H9 (cell line): ENCODE measurements at regions not wholly inside any gene's neighbourhood (a gene's known extent, or its start where the extent isn't known, plus 50 kb on each side); places are given as distances from the start of the nearest gene placed in this dataset.

ENCODE experiments used
- DNase-seq: peaks from one replicate; pipeline ENCODE4 v3.0.0-alpha.2; 2017
- H2AFZ ChIP-seq: one replicate; pipeline ENCODE4 v1.6.1; 2013; ENCODE audit warnings: mild to moderate bottlenecking, low read length, control low read depth, moderate library complexity
- H2AK5ac ChIP-seq: 2 replicates; pipeline ENCODE4 v1.6.1; 2013; ENCODE audit warnings: low read length, control low read depth, mixed read lengths; ENCODE audit not compliant: insufficient read length
- H2BK120ac ChIP-seq: one replicate; pipeline ENCODE4 v1.6.1; 2013; ENCODE audit warnings: low read depth, mild to moderate bottlenecking, low read length, control low read depth, inconsistent platforms; ENCODE audit not compliant: poor library complexity, severe bottlenecking
- H2BK12ac ChIP-seq: 2 replicates; pipeline ENCODE4 v1.6.1; 2013; ENCODE audit warnings: low read length, control low read depth, mixed read lengths, low read depth; ENCODE audit not compliant: insufficient read length
- H2BK15ac ChIP-seq: 2 replicates; pipeline ENCODE4 v1.6.1; 2013; ENCODE audit warnings: low read depth, low read length, control low read depth
- H2BK20ac ChIP-seq: one replicate; pipeline ENCODE4 v1.6.1; 2013; ENCODE audit warnings: low read depth, mild to moderate bottlenecking, low read length, control low read depth, inconsistent platforms; ENCODE audit not compliant: poor library complexity, severe bottlenecking
- H2BK5ac ChIP-seq: 2 replicates; pipeline ENCODE4 v1.6.1; 2013; ENCODE audit warnings: low read length, control low read depth, mixed read lengths; ENCODE audit not compliant: insufficient read length
- H3K14ac ChIP-seq: 2 replicates; pipeline ENCODE4 v1.6.1; 2013; ENCODE audit warnings: low read length, control low read depth; ENCODE audit not compliant: insufficient read depth
- H3K18ac ChIP-seq: 2 replicates; pipeline ENCODE4 v1.6.1; 2013; ENCODE audit warnings: low read depth, mild to moderate bottlenecking, mixed read lengths, low read length, control low read depth; ENCODE audit not compliant: insufficient read length
- H3K23ac ChIP-seq: 2 replicates; pipeline ENCODE4 v1.6.1; 2013; ENCODE audit warnings: low read length, control low read depth, mixed read lengths, low read depth; ENCODE audit not compliant: insufficient read length
- H3K23me2 ChIP-seq: 2 replicates; pipeline ENCODE4 v1.6.1; 2013; ENCODE audit warnings: low read depth, mild to moderate bottlenecking, mixed read lengths, low read length, control low read depth; ENCODE audit not compliant: insufficient read length, poor library complexity, severe bottlenecking
- H3K27ac ChIP-seq: 2 replicates; pipeline ENCODE4 v1.5.1; 2013; ENCODE audit warnings: low read length, control low read depth, mixed read lengths, low read depth; ENCODE audit not compliant: insufficient read length
- H3K27me3 ChIP-seq: 2 replicates; pipeline ENCODE4 v1.6.1; 2013; ENCODE audit warnings: low read length, control low read depth, inconsistent platforms; ENCODE audit not compliant: insufficient read depth
- H3K4ac ChIP-seq: 2 replicates; pipeline ENCODE4 v1.6.1; 2013; ENCODE audit warnings: low read depth, mild to moderate bottlenecking, control low read depth, inconsistent platforms, low read length, moderate library complexity
- H3K4me1 ChIP-seq: 2 replicates; pipeline ENCODE4 v1.6.1; 2013; ENCODE audit warnings: low read length, control low read depth, inconsistent platforms; ENCODE audit not compliant: insufficient read depth
- H3K4me2 ChIP-seq: 2 replicates; pipeline ENCODE4 v1.6.1; 2013; ENCODE audit warnings: low read length, control low read depth, mixed read lengths; ENCODE audit not compliant: insufficient read length, insufficient read depth
- H3K56ac ChIP-seq: 2 replicates; pipeline ENCODE4 v1.6.1; 2013; ENCODE audit warnings: low read depth, mild to moderate bottlenecking, mixed read lengths, low read length, control low read depth; ENCODE audit not compliant: insufficient read length
- H3K79me1 ChIP-seq: 2 replicates; pipeline ENCODE4 v1.6.1; 2013; ENCODE audit warnings: low read depth, mild to moderate bottlenecking, moderate library complexity, low read length, control low read depth, inconsistent platforms; ENCODE audit not compliant: insufficient read depth, poor library complexity, severe bottlenecking
- H3K79me2 ChIP-seq: 2 replicates; pipeline ENCODE4 v1.6.1; 2013; ENCODE audit warnings: low read length, control low read depth, inconsistent platforms; ENCODE audit not compliant: insufficient read depth
- H3K9ac ChIP-seq: 2 replicates; pipeline ENCODE4 v1.6.1; 2013; ENCODE audit warnings: low read length, control low read depth, mixed read lengths; ENCODE audit not compliant: insufficient read length; ENCODE audit errors: extremely low read depth
- H3K9me3 ChIP-seq: one replicate; pipeline ENCODE4 v1.6.1; 2013; ENCODE audit warnings: low read depth, low read length, inconsistent platforms; ENCODE audit not compliant: control insufficient read depth
- H3T11ph ChIP-seq: one replicate; pipeline ENCODE4 v1.6.1; 2013; ENCODE audit warnings: mild to moderate bottlenecking, low read length, control low read depth, inconsistent platforms
- H4K20me1 ChIP-seq: one replicate; pipeline ENCODE4 v1.6.1; 2013; ENCODE audit not compliant: control insufficient read depth, insufficient read length, insufficient read depth
- H4K5ac ChIP-seq: 2 replicates; pipeline ENCODE4 v1.6.1; 2013; ENCODE audit warnings: low read depth, mild to moderate bottlenecking, mixed read lengths, low read length, control low read depth; ENCODE audit not compliant: insufficient read length
- H4K8ac ChIP-seq: replicated peaks from 2 replicates; pipeline ENCODE4 v1.6.1; 2013; ENCODE audit warnings: low read length, control low read depth, mixed read lengths, low read depth; ENCODE audit not compliant: insufficient read length
- H4K91ac ChIP-seq: 2 replicates; pipeline ENCODE4 v1.6.1; 2013; ENCODE audit warnings: low read depth, mild to moderate bottlenecking, moderate library complexity, mixed read lengths, low read length, control low read depth; ENCODE audit not compliant: insufficient read length
- H3K27ac Mint-ChIP-seq, 3 experiments: 2 replicates in 2 of 3; 3 replicates in 1 of 3; pipeline ENCODE4 v1.8.0; 2020 to 2021; ENCODE audit warnings: mixed read lengths in 3 of 3, mild to moderate bottlenecking in 1 of 3, moderate library complexity in 1 of 3
- H3K27me3 Mint-ChIP-seq: 2 replicates; pipeline ENCODE4 v1.8.0; 2021; ENCODE audit warnings: low read depth, mild to moderate bottlenecking, moderate library complexity, mixed read lengths
- H3K36me3 Mint-ChIP-seq, 3 experiments: 2 replicates in 2 of 3; 3 replicates in 1 of 3; pipeline ENCODE4 v1.8.0; 2020 to 2021; ENCODE audit warnings: low read depth in 3 of 3, mixed read lengths in 3 of 3; ENCODE audit not compliant: insufficient read depth in 1 of 3
- H3K4me1 Mint-ChIP-seq, 2 experiments: 2 replicates each; pipeline ENCODE4 v1.8.0; 2020; ENCODE audit warnings: mixed read lengths in 2 of 2
- H3K4me3 Mint-ChIP-seq, 2 experiments: 2 replicates in 1 of 2; 3 replicates in 1 of 2; pipeline ENCODE4 v1.8.0; 2020 to 2021; ENCODE audit warnings: mild to moderate bottlenecking in 2 of 2, mixed read lengths in 2 of 2, moderate library complexity in 1 of 2
- H3K9me3 Mint-ChIP-seq, 2 experiments: 2 replicates in 1 of 2; 3 replicates in 1 of 2; pipeline ENCODE4 v1.8.0; 2020; ENCODE audit warnings: mild to moderate bottlenecking in 2 of 2, mixed read lengths in 2 of 2, moderate library complexity in 1 of 2
- WGBS: extraction: QIAGEN DNeasy Blood & Tissue Kit; methylation state at CpG from one replicate; pipeline ENCODE4 v1.1.7; 2013; ENCODE audit warnings: missing lambda C conversion rate, low lambda C conversion rate, mixed read lengths; ENCODE audit not compliant: insufficient read length; ENCODE audit errors: extremely low coverage; 5-methylcytosine and 5-hydroxymethylcytosine counted together
- TF ChIP-seq, protein P1 (sequence below): fragments of 200-600 bp; sonication (generic); conservative IDR thresholded peaks from 3 replicates; pipeline ENCODE4 v1.8.0; 2021; ENCODE audit warnings: antibody characterized with exemption, mild to moderate bottlenecking

DNA sequence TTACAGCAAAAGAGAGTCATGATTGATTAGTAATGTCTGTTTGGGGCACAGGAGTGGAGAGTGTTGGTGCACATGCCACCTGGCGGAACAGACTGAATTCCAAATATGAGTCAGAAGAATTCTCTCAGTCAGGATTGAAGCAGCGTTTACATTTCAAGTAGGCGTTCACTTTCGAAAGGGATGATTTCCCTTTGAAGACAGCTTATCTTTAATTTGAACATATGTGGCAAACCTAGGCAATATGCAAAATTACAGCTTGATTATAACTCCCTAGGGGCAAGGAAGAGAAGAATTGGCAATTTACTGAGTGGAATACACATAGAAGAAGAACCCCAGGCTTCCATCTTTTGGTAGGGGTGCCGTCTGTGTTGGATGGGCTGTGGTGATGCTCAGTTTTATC lies 235.8 kb downstream of the HAPSTR1 start:
- no peak overlapping the region for H3K4me2 ChIP-seq
- no peak overlapping the region for H3K4me3 Mint-ChIP-seq
- no peak overlapping the region for H3K56ac ChIP-seq
- no peak overlapping the region for H2BK5ac ChIP-seq
- H3K23me2 ChIP-seq: no peaks in the 10 kb centered on the region
- no peak overlapping the region for H2BK20ac ChIP-seq
- no peak overlapping the region for H4K91ac ChIP-seq
- H3K14ac ChIP-seq: no peak overlapping the region
- H2BK15ac ChIP-seq: no peak overlapping the region
- no peak overlapping the region for H3K23ac ChIP-seq
- peaks cover 7 to 12% of the 10 kb centered on the region in 2 experiments for H3K4me1 Mint-ChIP-seq
- H3T11ph ChIP-seq: no peak overlapping the region
- H3K27ac Mint-ChIP-seq: no peak overlapping the region
- H3K27ac ChIP-seq: no peak overlapping the region
- no peak overlapping the region for H2BK120ac ChIP-seq
- peaks cover 2% of the 10 kb centered on the region; the same call in 1 of the 2 replicates for H3K27me3 Mint-ChIP-seq
- H3K27me3 ChIP-seq: no peaks in the 10 kb centered on the region
- H4K8ac ChIP-seq: no peak overlapping the region
- no peaks in the 10 kb centered on the region for H4K20me1 ChIP-seq
- TF ChIP-seq, protein P1, sequence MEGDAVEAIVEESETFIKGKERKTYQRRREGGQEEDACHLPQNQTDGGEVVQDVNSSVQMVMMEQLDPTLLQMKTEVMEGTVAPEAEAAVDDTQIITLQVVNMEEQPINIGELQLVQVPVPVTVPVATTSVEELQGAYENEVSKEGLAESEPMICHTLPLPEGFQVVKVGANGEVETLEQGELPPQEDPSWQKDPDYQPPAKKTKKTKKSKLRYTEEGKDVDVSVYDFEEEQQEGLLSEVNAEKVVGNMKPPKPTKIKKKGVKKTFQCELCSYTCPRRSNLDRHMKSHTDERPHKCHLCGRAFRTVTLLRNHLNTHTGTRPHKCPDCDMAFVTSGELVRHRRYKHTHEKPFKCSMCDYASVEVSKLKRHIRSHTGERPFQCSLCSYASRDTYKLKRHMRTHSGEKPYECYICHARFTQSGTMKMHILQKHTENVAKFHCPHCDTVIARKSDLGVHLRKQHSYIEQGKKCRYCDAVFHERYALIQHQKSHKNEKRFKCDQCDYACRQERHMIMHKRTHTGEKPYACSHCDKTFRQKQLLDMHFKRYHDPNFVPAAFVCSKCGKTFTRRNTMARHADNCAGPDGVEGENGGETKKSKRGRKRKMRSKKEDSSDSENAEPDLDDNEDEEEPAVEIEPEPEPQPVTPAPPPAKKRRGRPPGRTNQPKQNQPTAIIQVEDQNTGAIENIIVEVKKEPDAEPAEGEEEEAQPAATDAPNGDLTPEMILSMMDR: no peak
- H3K4ac ChIP-seq: no peak overlapping the region
- H3K79me1 ChIP-seq: no peaks in the 10 kb centered on the region
- no peak overlapping the region for H4K5ac ChIP-seq
- H3K36me3 Mint-ChIP-seq: 0 out of 7 replicates have a peak, but pooled peaks cover 0 to under 1% (median 0%) of the 10 kb centered on the region in 3 experiments
- no CpG with 5 or more reads among the region's 5 CpGs for WGBS
- H3K9me3 Mint-ChIP-seq: peaks cover 0 to 3% of the 10 kb centered on the region in 2 experiments; a peak in 1 of 5 replicates
- H3K9me3 ChIP-seq: no peaks in the 10 kb centered on the region
- H3K79me2 ChIP-seq: no peaks in the 10 kb centered on the region
- DNase-seq: no peak
- no peak overlapping the region for H3K18ac ChIP-seq
- H2BK12ac ChIP-seq: no peak overlapping the region
- H2AFZ ChIP-seq: no peak overlapping the region
- H3K4me1 ChIP-seq: peaks cover 4% of the 10 kb centered on the region; the same call in 1 of the 2 replicates
- H3K9ac ChIP-seq: no peak overlapping the region
- no peak overlapping the region for H2AK5ac ChIP-seq
